ENCODE measurements at regions not wholly inside any gene's neighbourhood (a gene's known extent, or its start where the extent isn't known, plus 50 kb on each side); places are given as distances from the start of the nearest gene placed in this dataset.

GRCh38 chr15:93206893-93207292 lies 117.9 kb upstream of the RGMA start:
- Histone ChIP-seq H3K9me3 (ENCODE audit: control insufficient read depth, low read length) (peaks cover 15% of the 10 kb centered on the region), H2BK120ac (ENCODE audit: low read depth, low read length) (no peak overlapping the region), H3K4ac (ENCODE audit: low read depth in 1 of 2, low read length in 2 of 2) (no peak overlapping the region), H2AFZ (ENCODE audit: low read depth, low read length) (no peak overlapping the region), H3K27ac (ENCODE audit: low read length, poor library complexity, severe bottlenecking) (no peak overlapping the region), H2BK12ac (ENCODE audit: low read length in 2 of 2) (no peak overlapping the region), H3K4me2 (ENCODE audit: low read length, poor library complexity, severe bottlenecking) (no peak overlapping the region), H2BK5ac (ENCODE audit: low read depth, low read length, poor library complexity, severe bottlenecking) (no peak overlapping the region), H2BK15ac (ENCODE audit: low read depth, poor library complexity, severe bottlenecking) (no peak overlapping the region), H4K91ac (ENCODE audit: low read length) (no peak overlapping the region), H4K8ac (ENCODE audit: low read length) (no peak overlapping the region), H3K79me1 (replicated peaks; ENCODE audit: low read length, poor library complexity, severe bottlenecking) (no peaks in the 10 kb centered on the region), H3K36me3 (ENCODE audit: control insufficient read depth in 1 of 2, insufficient read depth in 2 of 2, low read depth in 1 of 2, low read length in 2 of 2) (no peaks in the 10 kb centered on the region), H3K18ac (ENCODE audit: low read depth in 1 of 2, low read length in 2 of 2) (no peak overlapping the region), H3K14ac (ENCODE audit: low read length in 2 of 2) (no peak overlapping the region), H3K23ac (ENCODE audit: low read length in 2 of 2) (no peak overlapping the region), H3K4me3 (ENCODE audit: insufficient read depth in 1 of 2, low read depth in 1 of 2, low read length in 2 of 2) (no peak overlapping the region), H3K9ac (ENCODE audit: low read length) (no peak overlapping the region), H3K27me3 (ENCODE audit: control insufficient read depth in 1 of 2, insufficient read depth in 1 of 2, low read length in 2 of 2) (peaks cover 0 to 4% of the 10 kb centered on the region in 2 experiments), H3K4me1 (ENCODE audit: control insufficient read depth, insufficient read depth, low read depth, low read length) (peaks cover 2% of the 10 kb centered on the region), H2AK5ac (ENCODE audit: low read length, severe bottlenecking) (no peak overlapping the region)
- DNase-seq, result no peak
- WGBS, result 60% methylated on average over 1 of the region's 1 CpG

GRCh38 chr15:93205413-93205812 lies 116.4 kb upstream of the RGMA start:
- Histone ChIP-seq H3K27me3 (ENCODE audit: control insufficient read depth in 1 of 2, insufficient read depth in 1 of 2, low read length in 2 of 2) (peaks cover 0 to 9% of the 10 kb centered on the region in 2 experiments), H3K27ac (ENCODE audit: low read length, poor library complexity, severe bottlenecking) (no peak overlapping the region), H3K4ac (ENCODE audit: low read depth in 1 of 2, low read length in 2 of 2) (no peak overlapping the region), H2BK12ac (ENCODE audit: low read length in 2 of 2) (no peak overlapping the region), H3K4me2 (ENCODE audit: low read length, poor library complexity, severe bottlenecking) (no peak overlapping the region), H2BK120ac (ENCODE audit: low read depth, low read length) (no peak overlapping the region), H3K4me3 (ENCODE audit: insufficient read depth in 1 of 2, low read depth in 1 of 2, low read length in 2 of 2) (no peak overlapping the region), H3K9me3 (ENCODE audit: control insufficient read depth, low read length) (peaks cover 15% of the 10 kb centered on the region), H3K4me1 (ENCODE audit: control insufficient read depth, insufficient read depth, low read depth, low read length) (no peaks in the 10 kb centered on the region), H4K91ac (ENCODE audit: low read length) (no peak overlapping the region), H2AFZ (ENCODE audit: low read depth, low read length) (no peak overlapping the region), H3K36me3 (ENCODE audit: control insufficient read depth in 1 of 2, insufficient read depth in 2 of 2, low read depth in 1 of 2, low read length in 2 of 2) (no peaks in the 10 kb centered on the region), H3K18ac (ENCODE audit: low read depth in 1 of 2, low read length in 2 of 2) (no peak overlapping the region), H3K14ac (ENCODE audit: low read length in 2 of 2) (no peak overlapping the region), H2BK15ac (ENCODE audit: low read depth, poor library complexity, severe bottlenecking) (no peak overlapping the region), H3K79me1 (replicated peaks; ENCODE audit: low read length, poor library complexity, severe bottlenecking) (no peaks in the 10 kb centered on the region), H2AK5ac (ENCODE audit: low read length, severe bottlenecking) (no peak overlapping the region), H3K9ac (ENCODE audit: low read length) (no peak overlapping the region), H2BK5ac (ENCODE audit: low read depth, low read length, poor library complexity, severe bottlenecking) (no peak overlapping the region), H4K8ac (ENCODE audit: low read length) (no peak overlapping the region), H3K23ac (ENCODE audit: low read length in 2 of 2) (no peak overlapping the region)
- DNase-seq, result no peak
- 50% methylated on average over 8 of the region's 8 CpGs for WGBS

GRCh38 chr15:93203036-93203435 lies 114.0 kb upstream of the RGMA start:
- no peak overlapping the region for H2AK5ac ChIP-seq (ENCODE audit: low read length, severe bottlenecking)
- H3K4me2 ChIP-seq (ENCODE audit: low read length, poor library complexity, severe bottlenecking), result no peak overlapping the region
- H3K9ac ChIP-seq (ENCODE audit: low read length), result no peak overlapping the region
- H2BK120ac ChIP-seq (ENCODE audit: low read depth, low read length), result no peak overlapping the region
- no peak overlapping the region for H3K27ac ChIP-seq (ENCODE audit: low read length, poor library complexity, severe bottlenecking)
- no peak overlapping the region for H2BK5ac ChIP-seq (ENCODE audit: low read depth, low read length, poor library complexity, severe bottlenecking)
- H3K79me1 ChIP-seq (replicated peaks; ENCODE audit: low read length, poor library complexity, severe bottlenecking), result no peaks in the 10 kb centered on the region
- H3K4me1 ChIP-seq (ENCODE audit: control insufficient read depth, insufficient read depth, low read depth, low read length), result no peaks in the 10 kb centered on the region
- no peak overlapping the region for H3K18ac ChIP-seq (ENCODE audit: low read depth in 1 of 2, low read length in 2 of 2)
- H2BK12ac ChIP-seq (ENCODE audit: low read length in 2 of 2), result no peak overlapping the region
- peaks cover 0 to 10% of the 10 kb centered on the region in 2 experiments for H3K27me3 ChIP-seq (ENCODE audit: control insufficient read depth in 1 of 2, insufficient read depth in 1 of 2, low read length in 2 of 2)
- H3K9me3 ChIP-seq (ENCODE audit: control insufficient read depth, low read length), result peaks cover 25% of the 10 kb centered on the region
- H2AFZ ChIP-seq (ENCODE audit: low read depth, low read length), result no peak overlapping the region
- no peak overlapping the region for H4K91ac ChIP-seq (ENCODE audit: low read length)
- no peak overlapping the region for H3K23ac ChIP-seq (ENCODE audit: low read length in 2 of 2)
- WGBS, result no CpG with 5 or more reads among the region's 1 CpG
- H3K36me3 ChIP-seq (ENCODE audit: control insufficient read depth in 1 of 2, insufficient read depth in 2 of 2, low read depth in 1 of 2, low read length in 2 of 2), result no peaks in the 10 kb centered on the region
- H4K8ac ChIP-seq (ENCODE audit: low read length), result no peak overlapping the region
- no peak for DNase-seq
- no peak overlapping the region for H3K14ac ChIP-seq (ENCODE audit: low read length in 2 of 2)
- no peak overlapping the region for H3K4me3 ChIP-seq (ENCODE audit: insufficient read depth in 1 of 2, low read depth in 1 of 2, low read length in 2 of 2)
- no peak overlapping the region for H2BK15ac ChIP-seq (ENCODE audit: low read depth, poor library complexity, severe bottlenecking)
- no peak overlapping the region for H3K4ac ChIP-seq (ENCODE audit: low read depth in 1 of 2, low read length in 2 of 2)

GRCh38 chr15:93202405-93202804 lies 113.4 kb upstream of the RGMA start:
- Histone ChIP-seq H3K27ac (ENCODE audit: low read length, poor library complexity, severe bottlenecking) (no peak overlapping the region), H3K36me3 (ENCODE audit: control insufficient read depth in 1 of 2, insufficient read depth in 2 of 2, low read depth in 1 of 2, low read length in 2 of 2) (no peaks in the 10 kb centered on the region), H2AK5ac (ENCODE audit: low read length, severe bottlenecking) (no peak overlapping the region), H3K23ac (ENCODE audit: low read length in 2 of 2) (no peak overlapping the region), H3K9me3 (ENCODE audit: control insufficient read depth, low read length) (peaks cover 29% of the 10 kb centered on the region), H3K4me1 (ENCODE audit: control insufficient read depth, insufficient read depth, low read depth, low read length) (no peaks in the 10 kb centered on the region), H2AFZ (ENCODE audit: low read depth, low read length) (no peak overlapping the region), H3K18ac (ENCODE audit: low read depth in 1 of 2, low read length in 2 of 2) (no peak overlapping the region), H3K9ac (ENCODE audit: low read length) (no peak overlapping the region), H2BK12ac (ENCODE audit: low read length in 2 of 2) (no peak overlapping the region), H2BK120ac (ENCODE audit: low read depth, low read length) (no peak overlapping the region), H2BK15ac (ENCODE audit: low read depth, poor library complexity, severe bottlenecking) (no peak overlapping the region), H4K91ac (ENCODE audit: low read length) (no peak overlapping the region), H3K14ac (ENCODE audit: low read length in 2 of 2) (no peak overlapping the region), H2BK5ac (ENCODE audit: low read depth, low read length, poor library complexity, severe bottlenecking) (no peak overlapping the region), H3K4ac (ENCODE audit: low read depth in 1 of 2, low read length in 2 of 2) (no peak overlapping the region), H3K79me1 (replicated peaks; ENCODE audit: low read length, poor library complexity, severe bottlenecking) (no peaks in the 10 kb centered on the region), H3K4me2 (ENCODE audit: low read length, poor library complexity, severe bottlenecking) (no peak overlapping the region), H3K4me3 (ENCODE audit: insufficient read depth in 1 of 2, low read depth in 1 of 2, low read length in 2 of 2) (no peak overlapping the region), H3K27me3 (ENCODE audit: control insufficient read depth in 1 of 2, insufficient read depth in 1 of 2, low read length in 2 of 2) (peaks cover 0 to 10% of the 10 kb centered on the region in 2 experiments), H4K8ac (ENCODE audit: low read length) (no peak overlapping the region)
- 87% methylated on average over 2 of the region's 3 CpGs for WGBS
- no peak for DNase-seq
